ENCODE measurements at regions not wholly inside any gene's neighbourhood (a gene's known extent, or its start where the extent isn't known, plus 50 kb on each side); places are given as distances from the start of the nearest gene placed in this dataset.

DNA sequence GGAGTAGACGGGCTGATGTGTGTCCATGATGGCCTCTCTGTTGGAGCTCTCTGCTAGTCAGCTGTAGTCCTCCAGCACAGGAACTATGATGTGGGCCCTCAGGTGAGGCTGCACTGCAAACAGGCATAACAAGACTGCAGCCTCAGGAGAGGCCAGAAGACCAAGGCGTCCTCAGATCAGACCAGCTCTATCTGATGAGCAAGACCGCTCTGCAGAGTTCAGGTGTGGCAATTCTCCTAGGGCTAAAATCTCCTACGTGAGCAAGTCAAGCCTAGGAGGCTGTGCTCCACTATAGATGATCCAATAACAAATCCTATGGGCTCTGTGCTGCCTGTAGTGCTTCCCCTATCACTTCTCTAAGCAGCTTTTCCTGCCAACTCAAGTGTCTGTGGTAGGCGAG is 633.4 kb upstream of the SYNCRIP start:
- Histone ChIP-seq H3K4me3 (ENCODE audit: low read depth, low read length) (no peak overlapping the region), H3K9me3 (ENCODE audit: severe bottlenecking) (no peaks in the 10 kb centered on the region), H3K27me3 (ENCODE audit: insufficient read depth, low read depth, severe bottlenecking) (peaks cover 13% of the 10 kb centered on the region), H3K27ac (no peak overlapping the region), H3K36me3 (no peaks in the 10 kb centered on the region)
- no peak for DNase-seq
- TF ChIP-seq, protein P1, sequence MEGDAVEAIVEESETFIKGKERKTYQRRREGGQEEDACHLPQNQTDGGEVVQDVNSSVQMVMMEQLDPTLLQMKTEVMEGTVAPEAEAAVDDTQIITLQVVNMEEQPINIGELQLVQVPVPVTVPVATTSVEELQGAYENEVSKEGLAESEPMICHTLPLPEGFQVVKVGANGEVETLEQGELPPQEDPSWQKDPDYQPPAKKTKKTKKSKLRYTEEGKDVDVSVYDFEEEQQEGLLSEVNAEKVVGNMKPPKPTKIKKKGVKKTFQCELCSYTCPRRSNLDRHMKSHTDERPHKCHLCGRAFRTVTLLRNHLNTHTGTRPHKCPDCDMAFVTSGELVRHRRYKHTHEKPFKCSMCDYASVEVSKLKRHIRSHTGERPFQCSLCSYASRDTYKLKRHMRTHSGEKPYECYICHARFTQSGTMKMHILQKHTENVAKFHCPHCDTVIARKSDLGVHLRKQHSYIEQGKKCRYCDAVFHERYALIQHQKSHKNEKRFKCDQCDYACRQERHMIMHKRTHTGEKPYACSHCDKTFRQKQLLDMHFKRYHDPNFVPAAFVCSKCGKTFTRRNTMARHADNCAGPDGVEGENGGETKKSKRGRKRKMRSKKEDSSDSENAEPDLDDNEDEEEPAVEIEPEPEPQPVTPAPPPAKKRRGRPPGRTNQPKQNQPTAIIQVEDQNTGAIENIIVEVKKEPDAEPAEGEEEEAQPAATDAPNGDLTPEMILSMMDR (IDR thresholded peaks at IDR 0.05; ENCODE audit: low read depth, low read length): no peak

DNA sequence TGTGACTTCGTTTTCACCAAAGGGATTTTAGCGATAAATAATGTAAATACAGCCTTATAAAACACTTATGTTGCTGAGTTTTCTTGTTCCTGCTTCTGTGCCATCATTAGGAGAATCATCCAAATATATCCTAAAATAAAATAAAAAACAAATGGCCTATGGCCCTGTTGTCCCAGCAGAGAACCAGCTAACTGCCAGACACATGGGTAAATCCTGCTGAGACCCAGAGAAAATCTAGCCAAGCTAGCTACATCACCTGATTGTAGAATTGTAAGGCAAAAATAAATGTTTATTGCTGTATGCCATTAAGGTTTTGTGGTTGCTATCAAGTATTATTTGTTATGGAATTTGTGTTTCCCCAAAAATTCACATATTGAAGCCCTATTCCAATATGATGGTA is 631.2 kb upstream of the SYNCRIP start:
- Histone ChIP-seq H3K9me3 (ENCODE audit: severe bottlenecking) (no peaks in the 10 kb centered on the region), H3K27me3 (ENCODE audit: insufficient read depth, low read depth, severe bottlenecking) (peaks cover 13% of the 10 kb centered on the region), H3K36me3 (no peaks in the 10 kb centered on the region), H3K27ac (no peak overlapping the region), H3K4me3 (ENCODE audit: low read depth, low read length) (no peak overlapping the region)
- TF ChIP-seq, protein P1 (IDR thresholded peaks at IDR 0.05; ENCODE audit: low read depth, low read length): no peak
- no peak for DNase-seq

DNA sequence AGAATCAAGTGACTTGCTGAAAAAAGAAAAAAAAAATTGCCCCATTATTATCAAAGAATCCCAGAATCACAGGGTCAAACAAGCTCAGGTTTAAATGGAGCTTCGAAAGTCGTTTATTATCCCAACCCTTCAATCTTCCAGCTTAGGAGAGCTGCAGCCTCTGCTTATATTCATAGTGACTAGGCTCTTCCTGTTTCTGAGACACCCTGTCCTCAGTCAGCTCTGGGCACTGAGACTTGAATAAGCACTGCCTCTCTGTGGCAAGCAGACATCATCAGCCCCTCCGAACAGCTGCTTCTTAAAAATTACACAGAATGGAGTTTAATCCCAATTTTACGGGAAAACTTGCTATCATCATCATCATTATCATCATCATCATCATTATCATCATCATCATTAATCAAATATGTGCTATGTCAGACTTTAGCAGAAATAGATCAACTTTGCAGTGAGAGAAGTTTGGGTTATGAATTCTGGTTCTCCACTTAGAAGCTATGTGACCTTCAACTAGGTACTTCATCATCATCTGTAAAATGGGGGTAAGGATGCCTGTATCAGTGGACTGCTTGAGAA is 614.0 kb upstream of the SYNCRIP start:
- Histone ChIP-seq H3K27ac (no peak overlapping the region), H3K36me3 (no peaks in the 10 kb centered on the region), H3K4me3 (ENCODE audit: low read depth, low read length) (no peak overlapping the region), H3K9me3 (ENCODE audit: severe bottlenecking) (no peaks in the 10 kb centered on the region), H3K27me3 (ENCODE audit: insufficient read depth, low read depth, severe bottlenecking) (peaks cover 13% of the 10 kb centered on the region)
- TF ChIP-seq, protein P1 (IDR thresholded peaks at IDR 0.05; ENCODE audit: low read depth, low read length): no peak
- no peak for DNase-seq

DNA sequence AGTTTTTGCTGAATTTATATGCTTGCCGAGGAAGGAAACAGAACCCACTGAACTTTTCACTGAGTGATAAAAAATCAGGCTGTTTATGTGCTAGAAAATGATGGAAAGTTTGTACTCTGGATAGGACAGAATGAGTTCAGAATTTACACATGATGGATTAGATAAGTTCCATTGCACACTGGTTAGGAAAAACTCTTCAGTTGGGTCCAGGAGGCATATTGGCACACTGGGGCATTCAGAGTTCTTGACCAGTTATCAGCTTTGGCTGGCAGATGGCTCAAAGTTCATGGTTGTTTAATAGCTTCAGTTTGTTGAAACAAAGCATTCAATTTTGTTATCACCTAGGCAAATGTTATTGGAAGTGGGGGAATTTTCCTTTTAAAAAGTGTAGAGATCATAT is 613.3 kb upstream of the SYNCRIP start:
- H3K36me3 ChIP-seq: no peaks in the 10 kb centered on the region

DNA sequence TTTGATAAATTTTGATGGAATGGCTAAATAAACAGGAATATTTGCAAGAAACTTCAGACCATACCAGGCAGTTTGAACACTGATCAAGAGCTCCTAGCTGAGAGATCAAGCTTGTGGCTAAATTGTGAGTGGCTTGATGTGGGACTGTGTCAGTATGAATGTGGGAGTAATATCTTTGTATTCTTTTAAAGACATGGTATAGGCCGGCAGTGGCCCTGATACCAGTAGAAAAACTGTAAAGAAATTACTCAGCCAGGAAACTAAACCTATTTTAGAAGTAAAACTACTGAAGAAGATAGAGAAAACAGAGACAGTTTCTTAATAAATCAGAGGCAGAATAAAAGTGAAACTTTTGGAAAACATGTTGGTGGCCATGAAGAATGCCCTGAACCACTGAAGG is 608.4 kb upstream of the SYNCRIP start:
- no peak overlapping the region for H3K27ac ChIP-seq
- peaks cover 19% of the 10 kb centered on the region for H3K27me3 ChIP-seq (ENCODE audit: insufficient read depth, low read depth, severe bottlenecking)
- DNase-seq: no peak
- H3K4me3 ChIP-seq (ENCODE audit: low read depth, low read length): no peak overlapping the region
- no peaks in the 10 kb centered on the region for H3K9me3 ChIP-seq (ENCODE audit: severe bottlenecking)
- TF ChIP-seq, protein P1 (IDR thresholded peaks at IDR 0.05; ENCODE audit: low read depth, low read length): no peak
- H3K36me3 ChIP-seq: no peaks in the 10 kb centered on the region

More for the DNA sequence above, 613.3 kb upstream of the SYNCRIP start:
- TF ChIP-seq, protein P1 (IDR thresholded peaks at IDR 0.05; ENCODE audit: low read depth, low read length): no peak
- no peak for DNase-seq
- Histone ChIP-seq H3K27ac (no peak overlapping the region), H3K4me3 (ENCODE audit: low read depth, low read length) (no peak overlapping the region), H3K9me3 (ENCODE audit: severe bottlenecking) (no peaks in the 10 kb centered on the region), H3K27me3 (ENCODE audit: insufficient read depth, low read depth, severe bottlenecking) (peaks cover 10% of the 10 kb centered on the region)

DNA sequence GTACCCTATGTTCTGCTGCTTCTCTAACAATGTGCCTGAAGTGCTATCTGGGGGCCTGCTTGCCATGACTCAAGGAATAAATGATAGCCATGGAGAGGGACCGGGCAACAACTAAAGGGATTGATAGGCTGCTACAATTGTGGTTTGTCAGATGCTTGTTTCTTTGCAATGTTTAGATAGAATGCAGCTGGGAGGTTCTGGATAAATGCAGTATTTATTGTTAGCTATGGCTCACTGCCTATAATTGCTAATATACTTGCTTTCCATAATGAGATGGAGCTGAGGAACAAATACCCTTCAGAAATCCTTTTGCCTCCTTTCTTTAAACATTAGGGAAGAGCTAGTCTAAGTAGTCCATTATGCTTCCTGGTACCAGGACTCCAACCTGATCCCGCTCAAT is 575.2 kb upstream of the SYNCRIP start:
- Histone ChIP-seq H3K27me3 (ENCODE audit: insufficient read depth, low read depth, severe bottlenecking) (peaks cover 9% of the 10 kb centered on the region), H3K4me3 (ENCODE audit: low read depth, low read length) (no peak overlapping the region), H3K9me3 (ENCODE audit: severe bottlenecking) (no peaks in the 10 kb centered on the region), H3K36me3 (no peaks in the 10 kb centered on the region), H3K27ac (no peak overlapping the region)
- DNase-seq: no peak
- TF ChIP-seq, protein P1 (IDR thresholded peaks at IDR 0.05; ENCODE audit: low read depth, low read length): no peak

Data from WERI-Rb-1 (cell line).